Neuron (in vitro differentiated cells): ENCODE measurements at regions not wholly inside any gene's neighbourhood (a gene's known extent, or its start where the extent isn't known, plus 50 kb on each side); places are given as distances from the start of the nearest gene placed in this dataset.
"Not testable (repeated sequence)": the region's sequence is repeated elsewhere in the genome, so short reads cannot be mapped to it uniquely, and the experiment has no call there.

Source experiments
- H2AFZ ChIP-seq: one replicate; pipeline ENCODE4 v1.6.1; 2013; ENCODE audit warnings: low read depth, mild to moderate bottlenecking, inconsistent platforms, low read length, moderate library complexity
- H3K27me3 ChIP-seq: one replicate; pipeline ENCODE4 v1.6.1; 2013; ENCODE audit warnings: low read length; ENCODE audit not compliant: insufficient read depth
- H3K36me3 ChIP-seq: one replicate; pipeline ENCODE4 v1.6.1; 2013; ENCODE audit warnings: low read length; ENCODE audit not compliant: insufficient read depth
- H3K4me1 ChIP-seq: one replicate; pipeline ENCODE4 v1.6.1; 2013; ENCODE audit warnings: low read length; ENCODE audit not compliant: insufficient read depth
- H3K4me3 ChIP-seq: 2 replicates; pipeline ENCODE4 v1.5.1; 2013; ENCODE audit warnings: mild to moderate bottlenecking, low read length, moderate library complexity
- H3K9me3 ChIP-seq: one replicate; pipeline ENCODE4 v1.6.1; 2013; ENCODE audit warnings: low read length

- H3K4me3 ChIP-seq, H3K9me3 ChIP-seq, H3K4me1 ChIP-seq, H2AFZ ChIP-seq, H3K27me3 ChIP-seq, H3K36me3 ChIP-seq: not testable (repeated sequence)
These were observed 121.1 kb upstream of the SESTD1 start for GRCh38 chr2:179385756-179386155.

GRCh38 chr2:179383975-179384374 is 119.3 kb upstream of the SESTD1 start:
- Histone ChIP-seq H3K4me3 (no peak overlapping the region), H3K4me1 (no peaks in the 10 kb centered on the region), H3K27me3 (no peaks in the 10 kb centered on the region), H3K9me3 (peaks cover 4% of the 10 kb centered on the region), H3K36me3 (no peaks in the 10 kb centered on the region), H2AFZ (no peak overlapping the region)

- Histone ChIP-seq H3K4me1 (no peaks in the 10 kb centered on the region), H3K9me3 (no peaks in the 10 kb centered on the region), H3K36me3 (no peaks in the 10 kb centered on the region), H3K27me3 (no peaks in the 10 kb centered on the region), H3K4me3 (no peak overlapping the region), H2AFZ (no peak overlapping the region)
These were observed 112.7 kb upstream of the SESTD1 start for GRCh38 chr2:179377296-179377695.

DNA sequence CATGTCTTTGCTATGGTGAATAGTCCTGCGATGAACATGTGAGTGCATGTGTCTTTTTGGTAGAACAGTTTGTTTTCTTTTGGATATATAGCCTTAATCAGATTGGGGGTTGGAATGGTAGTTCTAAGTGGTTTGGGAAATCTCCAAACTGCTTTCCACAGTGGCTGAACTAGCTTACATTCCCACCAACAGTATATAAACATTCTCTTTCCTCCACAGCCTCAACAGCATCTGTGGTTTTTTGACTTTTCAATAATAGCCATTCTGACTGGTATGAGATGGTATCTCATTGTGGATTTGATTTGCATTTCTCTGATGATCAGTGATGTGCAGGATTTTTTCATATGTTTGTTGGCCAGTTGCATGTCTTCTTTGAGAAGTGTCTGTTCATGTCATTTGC is 112.2 kb upstream of the SESTD1 start:
- Histone ChIP-seq H2AFZ (no peak overlapping the region), H3K4me1 (no peaks in the 10 kb centered on the region), H3K36me3 (no peaks in the 10 kb centered on the region), H3K27me3 (no peaks in the 10 kb centered on the region), H3K4me3 (no peak overlapping the region), H3K9me3 (no peaks in the 10 kb centered on the region)

GRCh38 chr2:179373816-179374215 is 109.2 kb upstream of the SESTD1 start:
- Histone ChIP-seq H3K36me3 (no peaks in the 10 kb centered on the region), H3K4me3 (no peak overlapping the region), H3K27me3 (no peaks in the 10 kb centered on the region)

DNA sequence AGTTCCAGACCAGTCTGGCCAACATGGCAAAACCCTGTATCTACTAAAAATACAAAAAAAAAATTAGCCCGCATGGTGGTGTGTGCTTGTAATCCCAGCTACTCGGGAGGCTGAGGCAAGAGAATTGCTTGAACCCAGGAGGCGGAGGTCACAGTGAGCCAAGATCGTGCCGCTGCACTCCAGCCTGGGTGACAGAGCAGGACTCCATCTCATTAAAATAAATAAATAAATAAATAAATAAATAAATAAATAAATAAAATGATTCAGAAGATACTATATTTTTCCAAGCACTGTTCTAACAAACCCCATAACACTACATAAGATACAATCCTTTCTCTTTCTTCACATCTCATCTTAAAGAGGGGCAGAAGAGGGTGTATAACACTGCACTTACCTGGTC is 100.9 kb upstream of the SESTD1 start:
- H3K4me3 ChIP-seq, H3K27me3 ChIP-seq, H3K9me3 ChIP-seq, H3K36me3 ChIP-seq, H3K4me1 ChIP-seq, H2AFZ ChIP-seq: not testable (repeated sequence)

More at GRCh38 chr2:179373816-179374215, 109.2 kb upstream of the SESTD1 start:
- Histone ChIP-seq H2AFZ (no peak overlapping the region), H3K9me3 (no peaks in the 10 kb centered on the region), H3K4me1 (no peaks in the 10 kb centered on the region)

DNA sequence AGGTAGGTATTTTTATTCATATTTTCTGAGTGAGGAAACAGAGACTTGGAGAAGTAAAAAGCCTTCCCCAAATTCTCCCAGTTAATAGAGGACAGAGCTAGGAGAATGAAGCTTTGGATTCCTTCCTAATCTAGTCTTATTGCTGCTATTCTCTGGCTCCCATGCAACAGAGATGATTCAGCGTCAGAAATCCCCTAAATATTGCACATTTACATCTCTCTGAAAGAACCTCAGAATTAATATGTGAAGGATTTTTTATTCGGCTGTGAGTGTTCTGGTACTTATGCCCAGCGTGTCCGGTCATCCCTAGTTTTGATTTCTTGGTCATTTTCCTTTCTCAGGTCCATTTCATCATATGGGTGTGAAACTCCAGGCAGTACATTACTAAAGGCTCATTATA is 91.2 kb upstream of the SESTD1 start:
- Histone ChIP-seq H2AFZ (no peak overlapping the region), H3K27me3 (no peaks in the 10 kb centered on the region), H3K4me1 (no peaks in the 10 kb centered on the region), H3K36me3 (no peaks in the 10 kb centered on the region), H3K9me3 (no peaks in the 10 kb centered on the region), H3K4me3 (no peak overlapping the region)

DNA sequence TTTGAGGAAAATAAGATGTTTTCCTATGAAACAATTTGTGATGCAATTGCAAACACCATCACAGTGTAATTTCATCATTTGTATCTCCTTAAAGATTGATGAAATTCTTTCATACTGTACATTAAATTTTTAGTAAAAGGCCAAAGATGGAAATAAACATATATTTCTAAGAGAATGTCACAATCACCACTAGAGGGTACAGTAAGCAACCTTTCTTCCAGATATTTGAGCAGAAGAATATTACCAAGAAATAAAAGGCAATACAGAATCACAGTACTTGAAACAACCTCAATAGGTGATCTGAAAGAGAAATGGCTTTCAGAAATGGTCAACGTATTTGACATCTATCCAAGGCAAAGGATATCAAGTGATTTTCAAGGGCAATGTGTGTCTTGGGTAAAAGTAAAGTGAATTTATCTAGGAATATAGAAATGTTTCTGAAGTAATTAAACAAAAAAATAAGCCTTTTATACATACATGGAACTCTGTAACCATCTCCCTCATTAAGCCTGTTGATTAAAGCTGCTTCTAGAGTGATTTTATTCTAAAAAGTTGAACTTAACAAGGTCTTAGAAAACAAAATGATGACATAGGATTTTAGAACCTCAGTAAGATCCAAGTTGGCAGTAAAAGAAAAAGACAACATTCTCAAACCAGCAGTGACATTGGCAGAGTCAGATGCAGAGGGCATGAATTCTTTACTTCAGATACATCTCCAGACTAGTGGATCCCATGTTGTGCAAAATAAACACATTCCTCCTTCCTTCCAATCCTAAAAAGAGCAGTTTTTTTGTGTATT is 90.3 kb upstream of the SESTD1 start:
- H3K27me3 ChIP-seq, result no peaks in the 10 kb centered on the region
- no peak overlapping the region for H3K4me3 ChIP-seq
- no peaks in the 10 kb centered on the region for H3K4me1 ChIP-seq
- H3K36me3 ChIP-seq, result no peaks in the 10 kb centered on the region
- H2AFZ ChIP-seq, result no peak overlapping the region
- H3K9me3 ChIP-seq, result no peaks in the 10 kb centered on the region

DNA sequence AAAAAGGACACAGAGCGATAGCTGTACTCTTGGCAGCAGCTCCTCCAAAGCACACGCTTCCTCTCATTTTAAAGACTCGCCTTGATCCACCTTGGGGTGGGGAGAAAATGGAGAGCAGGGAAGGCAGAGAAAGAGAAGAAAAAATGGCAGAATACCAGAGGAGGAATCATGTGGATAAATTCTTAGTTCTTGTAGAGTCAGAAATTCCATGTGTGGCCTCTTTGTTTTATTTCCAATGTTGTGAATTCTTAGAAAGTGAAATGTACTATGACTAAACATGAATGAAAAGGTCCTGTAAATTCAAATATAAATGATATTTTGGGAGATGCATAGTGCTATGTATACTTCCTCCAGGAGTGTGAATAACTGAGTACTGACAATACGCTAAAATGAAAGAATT is 89.7 kb upstream of the SESTD1 start:
- Histone ChIP-seq H3K4me1 (no peaks in the 10 kb centered on the region), H3K36me3 (no peaks in the 10 kb centered on the region), H3K4me3 (no peak overlapping the region), H3K27me3 (no peaks in the 10 kb centered on the region), H2AFZ (no peak overlapping the region), H3K9me3 (no peaks in the 10 kb centered on the region)

- Histone ChIP-seq H3K4me3 (no peak overlapping the region), H3K36me3 (no peaks in the 10 kb centered on the region)
These were observed 87.5 kb upstream of the SESTD1 start for GRCh38 chr2:179352181-179352580.

GRCh38 chr2:179351057-179351456 is 86.4 kb upstream of the SESTD1 start:
- no peaks in the 10 kb centered on the region for H3K4me1 ChIP-seq
- H3K4me3 ChIP-seq, result no peak overlapping the region
- no peaks in the 10 kb centered on the region for H3K27me3 ChIP-seq
- no peaks in the 10 kb centered on the region for H3K36me3 ChIP-seq
- no peaks in the 10 kb centered on the region for H3K9me3 ChIP-seq
- H2AFZ ChIP-seq, result no peak overlapping the region

More at GRCh38 chr2:179352181-179352580, 87.5 kb upstream of the SESTD1 start:
- H3K9me3 ChIP-seq, result no peaks in the 10 kb centered on the region
- H2AFZ ChIP-seq, result no peak overlapping the region
- no peaks in the 10 kb centered on the region for H3K27me3 ChIP-seq
- H3K4me1 ChIP-seq, result no peaks in the 10 kb centered on the region

GRCh38 chr2:179349670-179350303 is 85.2 kb upstream of the SESTD1 start:
- no peak overlapping the region for H3K4me3 ChIP-seq
- no peaks in the 10 kb centered on the region for H3K36me3 ChIP-seq
- no peaks in the 10 kb centered on the region for H3K9me3 ChIP-seq
- H3K27me3 ChIP-seq, result no peaks in the 10 kb centered on the region
- H3K4me1 ChIP-seq, result no peaks in the 10 kb centered on the region
- H2AFZ ChIP-seq, result no peak overlapping the region

DNA sequence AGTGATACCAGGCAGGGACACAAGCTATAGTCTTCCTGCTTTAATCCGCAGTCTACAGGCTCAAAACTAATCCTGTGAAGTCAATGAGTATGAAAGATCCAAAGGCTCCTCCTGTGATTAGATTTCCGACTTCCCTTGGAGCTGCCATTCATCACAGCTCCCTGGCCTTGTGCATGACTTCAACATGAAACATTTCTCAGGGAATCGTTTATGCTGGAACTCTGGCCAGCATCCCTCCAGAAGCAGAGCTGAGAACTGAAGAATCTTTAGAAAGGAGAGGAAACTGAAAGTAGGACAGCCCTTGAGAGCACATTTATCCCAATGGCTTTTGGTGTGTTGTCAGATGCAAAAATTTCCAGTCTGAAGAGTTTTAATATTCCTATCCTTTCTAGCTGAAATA is 84.3 kb upstream of the SESTD1 start:
- no peak overlapping the region for H2AFZ ChIP-seq
- no peaks in the 10 kb centered on the region for H3K4me1 ChIP-seq
- no peaks in the 10 kb centered on the region for H3K36me3 ChIP-seq
- no peaks in the 10 kb centered on the region for H3K27me3 ChIP-seq
- no peaks in the 10 kb centered on the region for H3K9me3 ChIP-seq
- no peak overlapping the region for H3K4me3 ChIP-seq

GRCh38 chr2:179344970-179345369 is 80.3 kb upstream of the SESTD1 start:
- Histone ChIP-seq H3K4me3 (no peak overlapping the region), H3K4me1 (no peaks in the 10 kb centered on the region), H3K9me3 (no peaks in the 10 kb centered on the region), H3K36me3 (no peaks in the 10 kb centered on the region), H2AFZ (no peak overlapping the region), H3K27me3 (no peaks in the 10 kb centered on the region)
